Neural cell (in vitro differentiated cells): ENCODE measurements at regions not wholly inside any gene's neighbourhood (a gene's known extent, or its start where the extent isn't known, plus 50 kb on each side); places are given as distances from the start of the nearest gene placed in this dataset.

ENCODE experiments used
- CTCF ChIP-seq: fragments of 450-650 bp; IDR thresholded peaks from 2 replicates; pipeline ENCODE4 v1.5.1; 2014; ENCODE audit warnings: antibody characterized with exemption, mild to moderate bottlenecking, moderate library complexity; ENCODE audit not compliant: poor library complexity, severe bottlenecking
- EZH2 ChIP-seq: fragments of 200-600, 300-800 bp; shearing (Covaris generic), sonication (generic); IDR thresholded peaks from 2 replicates; pipeline ENCODE4 v1.6.1; 2014; ENCODE audit warnings: antibody characterized with exemption, low read length, borderline replicate concordance, mild to moderate bottlenecking; ENCODE audit not compliant: insufficient read depth, poor library complexity, severe bottlenecking
- MXI1 ChIP-seq: fragments of 450-650 bp; conservative IDR thresholded peaks from 2 replicates; pipeline ENCODE4 v1.6.1; 2014; ENCODE audit warnings: antibody characterized with exemption, mild to moderate bottlenecking; ENCODE audit not compliant: poor library complexity, severe bottlenecking
- POLR2AphosphoS5 ChIP-seq: IDR thresholded peaks from 2 replicates; pipeline ENCODE4 v1.6.1; 2012
- RAD21 ChIP-seq: fragments of 450-650 bp; conservative IDR thresholded peaks from 2 replicates; pipeline ENCODE4 v1.6.1; 2014; ENCODE audit warnings: antibody characterized with exemption, mild to moderate bottlenecking, moderate library complexity
- TAF1 ChIP-seq: IDR thresholded peaks from 2 replicates; pipeline ENCODE4 v1.6.1; 2012; ENCODE audit warnings: low read depth
- TF ChIP-seq, protein P1 (sequence below): IDR thresholded peaks from 2 replicates; pipeline ENCODE4 v1.6.1; 2012; ENCODE audit warnings: borderline replicate concordance

DNA sequence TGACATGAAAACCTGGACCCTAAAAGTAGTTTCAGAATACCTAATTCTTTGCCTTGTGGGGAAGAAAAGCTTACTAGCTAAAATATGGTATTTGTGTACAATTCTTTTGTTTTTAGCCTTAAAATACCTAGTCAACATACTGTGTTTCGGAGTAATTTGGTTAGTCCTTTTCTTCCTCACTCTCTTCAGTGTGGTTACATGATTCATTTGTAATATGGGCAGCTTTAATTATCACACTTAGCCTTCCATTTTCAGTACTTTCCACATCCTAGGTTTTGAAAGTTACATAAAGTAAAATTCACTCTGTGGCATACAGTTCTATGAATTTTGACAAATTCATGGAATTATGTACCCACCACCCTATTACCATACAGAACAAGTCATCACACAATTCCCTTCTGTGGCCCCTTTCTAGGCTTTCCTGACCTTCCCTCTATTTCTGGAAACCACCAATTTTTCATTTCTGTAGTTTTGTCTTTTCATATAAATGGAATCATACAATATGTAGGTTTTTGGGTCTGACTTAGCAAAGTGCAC is 96.2 kb downstream of the EMX2 start:
- TF ChIP-seq RAD21 = no peak
- TF ChIP-seq CTCF = no peak
- TF ChIP-seq POLR2AphosphoS5 = no peak
- no peak for TF ChIP-seq EZH2
- no peak for TF ChIP-seq TAF1
- TF ChIP-seq MXI1 = no peak
- TF ChIP-seq, protein P1, sequence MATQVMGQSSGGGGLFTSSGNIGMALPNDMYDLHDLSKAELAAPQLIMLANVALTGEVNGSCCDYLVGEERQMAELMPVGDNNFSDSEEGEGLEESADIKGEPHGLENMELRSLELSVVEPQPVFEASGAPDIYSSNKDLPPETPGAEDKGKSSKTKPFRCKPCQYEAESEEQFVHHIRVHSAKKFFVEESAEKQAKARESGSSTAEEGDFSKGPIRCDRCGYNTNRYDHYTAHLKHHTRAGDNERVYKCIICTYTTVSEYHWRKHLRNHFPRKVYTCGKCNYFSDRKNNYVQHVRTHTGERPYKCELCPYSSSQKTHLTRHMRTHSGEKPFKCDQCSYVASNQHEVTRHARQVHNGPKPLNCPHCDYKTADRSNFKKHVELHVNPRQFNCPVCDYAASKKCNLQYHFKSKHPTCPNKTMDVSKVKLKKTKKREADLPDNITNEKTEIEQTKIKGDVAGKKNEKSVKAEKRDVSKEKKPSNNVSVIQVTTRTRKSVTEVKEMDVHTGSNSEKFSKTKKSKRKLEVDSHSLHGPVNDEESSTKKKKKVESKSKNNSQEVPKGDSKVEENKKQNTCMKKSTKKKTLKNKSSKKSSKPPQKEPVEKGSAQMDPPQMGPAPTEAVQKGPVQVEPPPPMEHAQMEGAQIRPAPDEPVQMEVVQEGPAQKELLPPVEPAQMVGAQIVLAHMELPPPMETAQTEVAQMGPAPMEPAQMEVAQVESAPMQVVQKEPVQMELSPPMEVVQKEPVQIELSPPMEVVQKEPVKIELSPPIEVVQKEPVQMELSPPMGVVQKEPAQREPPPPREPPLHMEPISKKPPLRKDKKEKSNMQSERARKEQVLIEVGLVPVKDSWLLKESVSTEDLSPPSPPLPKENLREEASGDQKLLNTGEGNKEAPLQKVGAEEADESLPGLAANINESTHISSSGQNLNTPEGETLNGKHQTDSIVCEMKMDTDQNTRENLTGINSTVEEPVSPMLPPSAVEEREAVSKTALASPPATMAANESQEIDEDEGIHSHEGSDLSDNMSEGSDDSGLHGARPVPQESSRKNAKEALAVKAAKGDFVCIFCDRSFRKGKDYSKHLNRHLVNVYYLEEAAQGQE = no peak
